ENCODE measurements at regions not wholly inside any gene's neighbourhood (a gene's known extent, or its start where the extent isn't known, plus 50 kb on each side); places are given as distances from the start of the nearest gene placed in this dataset.

- Histone ChIP-seq H3K4me2 (no peak overlapping the region), H3K4me1 (ENCODE audit: insufficient read depth) (no peaks in the 10 kb centered on the region), H4K20me1 (replicated peaks; ENCODE audit: insufficient read depth) (no peaks in the 10 kb centered on the region), H3K27me3 (ENCODE audit: insufficient read depth) (no peaks in the 10 kb centered on the region), H3K9me2 (ENCODE audit: insufficient read depth) (no peaks in the 10 kb centered on the region; the same call in 1 of the 2 replicates), H3K36me3 (ENCODE audit: insufficient read depth) (no peaks in the 10 kb centered on the region), H2AFZ (no peak overlapping the region), H3F3A (replicated peaks; ENCODE audit: low read depth) (no peaks in the 10 kb centered on the region), H3K4me3 (no peak overlapping the region), H3K27ac (ENCODE audit: low read depth) (no peak overlapping the region), H3K79me2 (replicated peaks; ENCODE audit: insufficient read depth) (no peaks in the 10 kb centered on the region)
- Mint-ChIP-seq H3K4me3 (no peak overlapping the region), H3K36me3 (ENCODE audit: low read depth) (peaks cover 8% of the 10 kb centered on the region), H3K9me3 (peaks cover 10% of the 10 kb centered on the region), H3K4me1 (peaks cover 20% of the 10 kb centered on the region), H3K27me3 (ENCODE audit: insufficient read depth, low read depth, poor library complexity) (peaks cover 5% of the 10 kb centered on the region), H3K27ac (no peak overlapping the region)
- no peak for TF ChIP-seq NANOG (IDR thresholded peaks at IDR 0.05; ENCODE audit: borderline replicate concordance)
- no peak for TF ChIP-seq EZH2 (IDR thresholded peaks at IDR 0.05; ENCODE audit: low read depth, unreplicated experiment)
- no peak for TF ChIP-seq EZH2phosphoT487 (IDR thresholded peaks at IDR 0.05; ENCODE audit: unreplicated experiment)
- no peak for TF ChIP-seq CTCF (conservative IDR thresholded peaks at IDR 0.05; ENCODE audit: low read depth in 2 of 2)
- ATAC-seq (no peak), DNase-seq (ENCODE audit: low spot score) (no peak)
Measured at GRCh38 chr18:10316778-10317177, 137.7 kb upstream of the APCDD1 start.

GRCh38 chr18:10317864-10318690 is 136.4 kb upstream of the APCDD1 start:
- peaks cover 9% of the 10 kb centered on the region for H3K27me3 Mint-ChIP-seq (ENCODE audit: insufficient read depth, low read depth, poor library complexity)
- H3K36me3 ChIP-seq (ENCODE audit: insufficient read depth), result no peaks in the 10 kb centered on the region
- H3K36me3 Mint-ChIP-seq (ENCODE audit: low read depth), result peaks cover 8% of the 10 kb centered on the region
- H3K27me3 ChIP-seq (ENCODE audit: insufficient read depth), result no peaks in the 10 kb centered on the region
- ATAC-seq (peak; percentile 64), DNase-seq (ENCODE audit: low spot score) (peak; percentile 27)
- peak overlapping the region; percentile 46 for H3K4me2 ChIP-seq
- no peaks in the 10 kb centered on the region for H3F3A ChIP-seq (replicated peaks; ENCODE audit: low read depth)
- H3K4me1 Mint-ChIP-seq, result peaks cover 20% of the 10 kb centered on the region
- H3K4me3 Mint-ChIP-seq, result peak overlapping the region; percentile 3; the same call in 1 of the 3 replicates
- no peak overlapping the region for H2AFZ ChIP-seq
- H3K4me1 ChIP-seq (ENCODE audit: insufficient read depth), result no peaks in the 10 kb centered on the region
- H4K20me1 ChIP-seq (replicated peaks; ENCODE audit: insufficient read depth), result no peaks in the 10 kb centered on the region
- peak overlapping the region; percentile 71 for H3K27ac Mint-ChIP-seq
- no peak overlapping the region for H3K4me3 ChIP-seq
- H3K27ac ChIP-seq (ENCODE audit: low read depth), result no peak overlapping the region
- H3K9me2 ChIP-seq (ENCODE audit: insufficient read depth), result no peaks in the 10 kb centered on the region; the same call in 1 of the 2 replicates
- H3K9me3 Mint-ChIP-seq, result peaks cover 10% of the 10 kb centered on the region
- no peaks in the 10 kb centered on the region for H3K79me2 ChIP-seq (replicated peaks; ENCODE audit: insufficient read depth)
- TF ChIP-seq ETS1 (IDR thresholded peaks at IDR 0.05) (no peak), JUNB (IDR thresholded peaks at IDR 0.05; ENCODE audit: unreplicated experiment) (no peak), EZH2 (IDR thresholded peaks at IDR 0.05; ENCODE audit: low read depth, unreplicated experiment) (no peak), REST (IDR thresholded peaks at IDR 0.05; ENCODE audit: unreplicated experiment) (no peak), NANOG (IDR thresholded peaks at IDR 0.05; ENCODE audit: borderline replicate concordance) (no peak), ZNF114 (CRISPR knock-in tag; IDR thresholded peaks at IDR 0.05) (no peak), ZNF331 (CRISPR knock-in tag; IDR thresholded peaks at IDR 0.05; ENCODE audit: low read depth) (no peak), EZH2phosphoT487 (IDR thresholded peaks at IDR 0.05; ENCODE audit: unreplicated experiment) (no peak), STAT1 (IDR thresholded peaks at IDR 0.05; ENCODE audit: unreplicated experiment) (no peak), POLR2AphosphoS5 (IDR thresholded peaks at IDR 0.05; ENCODE audit: low read depth) (no peak), CTCF (conservative IDR thresholded peaks at IDR 0.05; ENCODE audit: low read depth in 2 of 2) (no peak)
